ENCODE measurements at regions not wholly inside any gene's neighbourhood (a gene's known extent, or its start where the extent isn't known, plus 50 kb on each side); places are given as distances from the start of the nearest gene placed in this dataset.
A peak's percentile ranks its signal among the peaks of the same experiment; 100 is the strongest.
"Not testable (repeated sequence)": the region's sequence is repeated elsewhere in the genome, so short reads cannot be mapped to it uniquely, and the experiment has no call there.

GRCh38 chr1:21385022-21385421 lies 54.9 kb upstream of the NBPF3 start:
- DNase-seq (ENCODE audit: low read depth): no peak

- peak; percentile 47 for DNase-seq (ENCODE audit: low read depth)
Measured at GRCh38 chr1:21384620-21385019, 55.3 kb upstream of the NBPF3 start.

- no peak for DNase-seq (ENCODE audit: low read depth)
Measured at GRCh38 chr1:21383785-21384401, 56.0 kb upstream of the NBPF3 start.

- DNase-seq (ENCODE audit: low read depth): no peak
Measured at GRCh38 chr1:21381354-21381753, 58.6 kb upstream of the NBPF3 start.

- not testable (repeated sequence) for DNase-seq (ENCODE audit: low read depth)
Measured at GRCh38 chr1:21380147-21380546, 59.8 kb upstream of the NBPF3 start.

GRCh38 chr1:21379571-21379970 lies 60.4 kb upstream of the NBPF3 start:
- no peak for DNase-seq (ENCODE audit: low read depth)

- DNase-seq (ENCODE audit: low read depth): peak; percentile 97
Measured at GRCh38 chr1:21378705-21379494, 61.0 kb upstream of the NBPF3 start.

GRCh38 chr1:21372383-21372782 lies 67.6 kb upstream of the NBPF3 start:
- DNase-seq (ENCODE audit: low read depth): no peak

- DNase-seq (ENCODE audit: low read depth): no peak
Measured at GRCh38 chr1:21369905-21370304, 70.0 kb upstream of the NBPF3 start.

GRCh38 chr1:21368515-21369289 lies 71.2 kb upstream of the NBPF3 start:
- peak; percentile 70 for DNase-seq (ENCODE audit: low read depth)

- not testable (repeated sequence) for DNase-seq (ENCODE audit: low read depth)
Measured at GRCh38 chr1:21367973-21368514, 71.9 kb upstream of the NBPF3 start.

- DNase-seq (ENCODE audit: low read depth): peak; percentile 23
Measured at GRCh38 chr1:21366288-21366687, 73.6 kb upstream of the NBPF3 start.

GRCh38 chr1:21365036-21365435 lies 74.8 kb upstream of the ECE1 start:
- no peak for DNase-seq (ENCODE audit: low read depth)

GRCh38 chr1:21362096-21362495 lies 71.8 kb upstream of the ECE1 start:
- no peak for DNase-seq (ENCODE audit: low read depth)

GRCh38 chr1:21361506-21361905 lies 71.2 kb upstream of the ECE1 start:
- DNase-seq (ENCODE audit: low read depth): no peak

- DNase-seq (ENCODE audit: low read depth): no peak
Measured at GRCh38 chr1:21357161-21357560, 66.9 kb upstream of the ECE1 start.

- DNase-seq (ENCODE audit: low read depth): no peak
Measured at GRCh38 chr1:21355956-21356355, 65.7 kb upstream of the ECE1 start.

- no peak for DNase-seq (ENCODE audit: low read depth)
Measured at GRCh38 chr1:21352586-21352985, 62.3 kb upstream of the ECE1 start.

GRCh38 chr1:21351901-21352300 lies 61.6 kb upstream of the ECE1 start:
- no peak for DNase-seq (ENCODE audit: low read depth)

- peak; percentile 60 for DNase-seq (ENCODE audit: low read depth)
Measured at GRCh38 chr1:21350202-21350885, 60.1 kb upstream of the ECE1 start.

GRCh38 chr1:21349693-21350092 lies 59.4 kb upstream of the ECE1 start:
- DNase-seq (ENCODE audit: low read depth): no peak

GRCh38 chr1:21347072-21347581 lies 56.9 kb upstream of the ECE1 start:
- no peak for DNase-seq (ENCODE audit: low read depth)
